ENCODE measurements at regions not wholly inside any gene's neighbourhood (a gene's known extent, or its start where the extent isn't known, plus 50 kb on each side); places are given as distances from the start of the nearest gene placed in this dataset.

GRCh38 chr1:25065795-25066238 is 135.7 kb upstream of the RUNX3 start:
- TF ChIP-seq CTCF (IDR thresholded peaks at IDR 0.05 in 4 of 5, conservative IDR thresholded peaks at IDR 0.05 in 1 of 5) = no peak
- no peak for TF ChIP-seq POLR2A (IDR thresholded peaks at IDR 0.05)
